ENCODE measurements at regions not wholly inside any gene's neighbourhood (a gene's known extent, or its start where the extent isn't known, plus 50 kb on each side); places are given as distances from the start of the nearest gene placed in this dataset.

DNA sequence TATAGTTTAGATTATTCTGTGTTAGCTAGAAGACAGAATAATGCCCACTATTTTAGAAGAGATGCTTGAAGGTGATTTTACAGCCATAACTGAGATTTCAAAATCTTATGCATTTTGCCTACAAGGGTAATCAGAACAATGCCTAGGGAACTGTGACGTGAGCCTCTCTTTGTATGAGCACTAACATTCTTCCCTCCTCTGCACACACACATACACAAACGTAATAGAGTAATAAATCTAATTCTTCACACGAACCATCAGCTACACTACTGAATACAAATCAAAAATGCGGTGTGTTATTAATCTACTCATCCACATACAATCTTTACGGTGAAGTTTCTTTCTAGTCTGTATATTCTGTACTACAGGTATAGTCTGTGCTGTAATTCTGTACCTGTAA, 227.8 kb downstream of the PLK2 start:
- H3K4me3 ChIP-seq (ENCODE audit: low read depth, low read length), result no peak overlapping the region
- no peak for DNase-seq (ENCODE audit: low read depth)
- TF ChIP-seq MAX (IDR thresholded peaks at IDR 0.05; ENCODE audit: low read depth, low read length), result no peak
- TF ChIP-seq CTCF (IDR thresholded peaks at IDR 0.05; ENCODE audit: low read depth, low read length), result no peak
- no peak for TF ChIP-seq POLR2A (IDR thresholded peaks at IDR 0.05; ENCODE audit: extremely low read depth, insufficient read length)
- TF ChIP-seq MYC (IDR thresholded peaks at IDR 0.05; ENCODE audit: low read depth, low read length), result no peak

- H3K4me3 ChIP-seq (ENCODE audit: low read depth, low read length), result no peak overlapping the region
- TF ChIP-seq POLR2A (IDR thresholded peaks at IDR 0.05; ENCODE audit: extremely low read depth, insufficient read length) (no peak), MAX (IDR thresholded peaks at IDR 0.05; ENCODE audit: low read depth, low read length) (no peak), CTCF (IDR thresholded peaks at IDR 0.05; ENCODE audit: low read depth, low read length) (no peak), MYC (IDR thresholded peaks at IDR 0.05; ENCODE audit: low read depth, low read length) (no peak)
- no peak for DNase-seq (ENCODE audit: low read depth)
Measured at GRCh38 chr5:58231041-58231440, 228.8 kb downstream of the PLK2 start.

DNA sequence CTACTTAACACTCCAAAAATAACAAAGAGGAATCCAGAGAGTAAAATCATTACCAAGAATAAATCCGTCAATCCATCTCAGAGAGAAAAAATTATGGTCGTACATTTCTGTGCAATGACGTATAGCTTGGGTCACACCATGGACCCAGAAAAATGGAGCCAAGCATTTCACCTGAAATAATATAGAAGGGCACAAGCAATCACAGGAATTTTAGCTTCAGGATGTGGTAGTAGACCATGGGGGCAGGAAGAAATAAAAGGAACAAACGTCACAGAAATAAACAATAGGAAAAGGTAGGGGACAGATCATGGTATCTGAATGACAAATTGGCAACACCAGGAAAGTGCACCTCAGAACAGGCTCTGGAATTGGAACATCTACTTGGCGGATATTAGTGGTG, 231.0 kb downstream of the PLK2 start:
- DNase-seq (ENCODE audit: low read depth), result no peak
- TF ChIP-seq MAX (IDR thresholded peaks at IDR 0.05; ENCODE audit: low read depth, low read length), result no peak
- TF ChIP-seq MYC (IDR thresholded peaks at IDR 0.05; ENCODE audit: low read depth, low read length), result no peak

DNA sequence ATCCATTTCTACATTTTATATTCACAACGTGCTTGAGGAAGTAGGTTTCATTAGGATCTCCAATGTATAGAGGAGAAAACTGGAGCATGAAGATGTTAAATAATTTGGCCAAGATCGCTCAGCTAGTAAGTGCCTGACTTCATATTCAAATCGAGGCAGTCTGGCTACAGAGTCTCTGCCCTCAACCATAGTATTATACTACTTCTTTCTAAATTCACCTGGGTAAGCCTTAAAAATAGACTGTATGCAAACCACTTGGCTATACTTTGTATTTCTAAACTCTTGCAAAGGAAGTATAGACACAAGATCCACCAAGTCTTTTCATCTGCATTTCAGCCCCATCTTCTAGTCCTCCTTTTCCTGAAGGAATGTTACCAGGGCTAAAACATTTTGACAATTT, 232.0 kb downstream of the PLK2 start:
- TF ChIP-seq CTCF (IDR thresholded peaks at IDR 0.05; ENCODE audit: low read depth, low read length) (no peak), POLR2A (IDR thresholded peaks at IDR 0.05; ENCODE audit: extremely low read depth, insufficient read length) (no peak), MAX (IDR thresholded peaks at IDR 0.05; ENCODE audit: low read depth, low read length) (no peak), MYC (IDR thresholded peaks at IDR 0.05; ENCODE audit: low read depth, low read length) (no peak)
- H3K4me3 ChIP-seq (ENCODE audit: low read depth, low read length), result no peak overlapping the region

More for the DNA sequence above, 231.0 kb downstream of the PLK2 start:
- no peak overlapping the region for H3K4me3 ChIP-seq (ENCODE audit: low read depth, low read length)

DNA sequence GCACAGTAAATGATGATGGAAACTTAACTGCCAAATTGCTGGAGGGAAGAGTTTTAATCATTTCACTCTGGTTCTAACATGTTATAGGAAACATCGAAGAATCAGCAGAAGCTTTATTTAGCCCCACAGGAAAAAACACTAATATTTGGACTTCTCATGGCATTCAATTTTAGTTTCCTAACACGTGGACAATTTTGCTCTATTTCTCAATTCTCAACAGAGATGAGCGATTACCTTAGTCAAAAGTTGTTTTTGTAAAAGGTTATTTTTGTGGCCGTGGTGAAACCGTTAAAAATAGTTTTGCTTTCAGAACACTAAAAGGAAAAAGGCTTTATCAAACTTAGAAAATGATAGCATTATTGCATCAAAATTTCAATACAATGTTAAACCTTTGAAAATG, 235.2 kb downstream of the PLK2 start:
- no peak for DNase-seq (ENCODE audit: low read depth)
- no peak for TF ChIP-seq MYC (IDR thresholded peaks at IDR 0.05; ENCODE audit: low read depth, low read length)
- TF ChIP-seq POLR2A (IDR thresholded peaks at IDR 0.05; ENCODE audit: extremely low read depth, insufficient read length), result no peak
- no peak for TF ChIP-seq MAX (IDR thresholded peaks at IDR 0.05; ENCODE audit: low read depth, low read length)
- no peak for TF ChIP-seq CTCF (IDR thresholded peaks at IDR 0.05; ENCODE audit: low read depth, low read length)
- no peak overlapping the region for H3K4me3 ChIP-seq (ENCODE audit: low read depth, low read length)

More for the DNA sequence above, 232.0 kb downstream of the PLK2 start:
- no peak for DNase-seq (ENCODE audit: low read depth)

GRCh38 chr5:58224221-58224620, 235.7 kb downstream of the PLK2 start:
- no peak for DNase-seq (ENCODE audit: low read depth)
- no peak overlapping the region for H3K4me3 ChIP-seq (ENCODE audit: low read depth, low read length)
- TF ChIP-seq POLR2A (IDR thresholded peaks at IDR 0.05; ENCODE audit: extremely low read depth, insufficient read length) (no peak), CTCF (IDR thresholded peaks at IDR 0.05; ENCODE audit: low read depth, low read length) (no peak), MAX (IDR thresholded peaks at IDR 0.05; ENCODE audit: low read depth, low read length) (no peak), MYC (IDR thresholded peaks at IDR 0.05; ENCODE audit: low read depth, low read length) (no peak)
